HepG2 (cell line): ENCODE measurements at regions not wholly inside any gene's neighbourhood (a gene's known extent, or its start where the extent isn't known, plus 50 kb on each side); places are given as distances from the start of the nearest gene placed in this dataset.

Experiments used
- CBX2 ChIP-seq, 2 experiments: fragments of 200-600 bp in 1 of 2; sonication (generic); formaldehyde crosslinking in 1 of 2; IDR thresholded peaks; 2 replicates each; pipeline versions ENCODE4 v1.7.0 to v1.8.1; 2018 to 2022; ENCODE audit warnings: low read depth in 2 of 2, low read length in 1 of 2, mild to moderate bottlenecking in 1 of 2, missing genetic modification reagents in 1 of 2
- CTCF ChIP-seq: sonication (generic); formaldehyde crosslinking; IDR thresholded peaks from 2 replicates; pipeline ENCODE4 v1.5.0; 2020; ENCODE audit warnings: mild to moderate bottlenecking, missing genetic modification reagents, moderate library complexity
- GMEB1 ChIP-seq: sonication (generic); formaldehyde crosslinking; IDR thresholded peaks from 2 replicates; pipeline ENCODE4 v1.5.1; 2020; ENCODE audit warnings: missing genetic modification reagents, mild to moderate bottlenecking, borderline replicate concordance
- HMGXB3 ChIP-seq: sonication (generic); formaldehyde crosslinking; IDR thresholded peaks from 2 replicates; pipeline ENCODE4 v1.4.0; 2020; ENCODE audit warnings: missing genetic modification reagents, borderline replicate concordance
- LCORL ChIP-seq, 2 experiments: fragments of 450-650 bp in 1 of 2; sonication (generic) in 1 of 2; formaldehyde crosslinking in 1 of 2; IDR thresholded peaks; 2 replicates each; pipeline versions ENCODE4 v1.5.0 to v1.6.1; 2017 to 2020; ENCODE audit warnings: antibody characterized with exemption in 1 of 2, missing genetic modification reagents in 1 of 2
- MTF1 ChIP-seq: sonication (generic); formaldehyde crosslinking; IDR thresholded peaks from 2 replicates; pipeline ENCODE4 v1.5.0; 2020; ENCODE audit warnings: missing genetic modification reagents
- PAX8 ChIP-seq: sonication (generic); formaldehyde crosslinking; IDR thresholded peaks from 2 replicates; pipeline ENCODE4 v1.8.0; 2022; ENCODE audit warnings: mild to moderate bottlenecking, missing genetic modification reagents, borderline replicate concordance
- PHF21A ChIP-seq: sonication (generic); formaldehyde crosslinking; IDR thresholded peaks from 2 replicates; pipeline ENCODE4 v1.5.0; 2020; ENCODE audit warnings: mild to moderate bottlenecking, missing genetic modification reagents
- RAD21 ChIP-seq: fragments of 450-650 bp; formaldehyde crosslinking; IDR thresholded peaks from 2 replicates; pipeline ENCODE4 v1.5.0; 2020; ENCODE audit warnings: mild to moderate bottlenecking
- RFXANK ChIP-seq: IDR thresholded peaks from 2 replicates; pipeline ENCODE4 v1.6.1; 2016
- SALL2 ChIP-seq: sonication (generic); formaldehyde crosslinking; IDR thresholded peaks from 2 replicates; pipeline ENCODE4 v1.8.1; 2023; ENCODE audit warnings: mild to moderate bottlenecking, missing genetic modification reagents, inconsistent platforms
- SATB2 ChIP-seq: sonication (generic); formaldehyde crosslinking; IDR thresholded peaks from 2 replicates; pipeline ENCODE4 v1.5.0; 2020; ENCODE audit warnings: missing genetic modification reagents
- SIN3B ChIP-seq: fragments of 150-350 bp; IDR thresholded peaks from 2 replicates; pipeline ENCODE4 v1.6.1; 2014; ENCODE audit warnings: low read length
- TCF7L2 ChIP-seq: IDR thresholded peaks from 2 replicates; pipeline ENCODE4 v1.6.1; 2011; ENCODE audit warnings: mild to moderate bottlenecking, low read depth, low read length, moderate library complexity
- TMF1 ChIP-seq: sonication (generic); formaldehyde crosslinking; IDR thresholded peaks from 2 replicates; pipeline ENCODE4 v1.8.1; 2022; ENCODE audit warnings: low read depth, missing genetic modification reagents
- ZNF263 ChIP-seq: sonication (generic); formaldehyde crosslinking; IDR thresholded peaks from 2 replicates; pipeline ENCODE4 v1.4.0; 2020; ENCODE audit warnings: missing genetic modification reagents
- ZNF367 ChIP-seq: sonication (generic); formaldehyde crosslinking; IDR thresholded peaks from 2 replicates; pipeline ENCODE4 v1.4.0; 2020; ENCODE audit warnings: missing genetic modification reagents, borderline replicate concordance
- ZNF569 ChIP-seq: sonication (generic); formaldehyde crosslinking; IDR thresholded peaks from 2 replicates; pipeline ENCODE4 v1.5.0; 2020; ENCODE audit warnings: mild to moderate bottlenecking, missing genetic modification reagents, moderate library complexity, borderline replicate concordance
- ZNF674 ChIP-seq: sonication (generic); formaldehyde crosslinking; IDR thresholded peaks from 2 replicates; pipeline ENCODE4 v1.5.0; 2020; ENCODE audit warnings: low read depth, mild to moderate bottlenecking, missing genetic modification reagents
- ZNF724P ChIP-seq: sonication (generic); formaldehyde crosslinking; IDR thresholded peaks from 2 replicates; pipeline ENCODE4 v1.8.0; 2022; ENCODE audit warnings: missing genetic modification reagents, borderline replicate concordance
- ZNF782 ChIP-seq: sonication (generic); formaldehyde crosslinking; IDR thresholded peaks from 2 replicates; pipeline ENCODE4 v1.4.0; 2020; ENCODE audit warnings: missing genetic modification reagents, mild to moderate bottlenecking, borderline replicate concordance
- ZNF841 ChIP-seq: sonication (generic); formaldehyde crosslinking; IDR thresholded peaks from 2 replicates; pipeline ENCODE4 v1.8.1; 2023; ENCODE audit warnings: missing genetic modification reagents, borderline replicate concordance

GRCh38 chr2:206846981-206847834, 81.8 kb downstream of the FASTKD2 start (continued):
- no peak for TF ChIP-seq ZNF367 (CRISPR knock-in tag)
- TF ChIP-seq ZNF674 = no peak
- TF ChIP-seq MTF1 (CRISPR knock-in tag) = no peak
- peak; percentile 61; the same call in 1 of the 2 replicates for TF ChIP-seq SALL2
- TF ChIP-seq LCORL (IDR thresholded peaks at IDR 0.05) = no peak; the same call in 1 of the 2 replicates
- peak; percentile 87 for TF ChIP-seq LCORL (CRISPR knock-in tag; IDR thresholded peaks at IDR 0.05)
- peak; percentile 50; the same call in 1 of the 2 replicates for TF ChIP-seq PHF21A
- TF ChIP-seq ZNF569 (CRISPR knock-in tag) = no peak
- no peak for TF ChIP-seq TCF7L2
- no peak for TF ChIP-seq ZNF782 (CRISPR knock-in tag)
- no peak for TF ChIP-seq PAX8 (CRISPR knock-in tag)
- no peak for TF ChIP-seq CBX2 (IDR thresholded peaks at IDR 0.05; ENCODE audit: low read depth, low read length)
- peak; percentile 74; the same call in 1 of the 2 replicates for TF ChIP-seq CBX2 (CRISPR knock-in tag; IDR thresholded peaks at IDR 0.05; ENCODE audit: low read depth)
- no peak for TF ChIP-seq TMF1 (CRISPR knock-in tag)
- no peak for TF ChIP-seq ZNF841 (CRISPR knock-in tag)
- TF ChIP-seq CTCF (CRISPR knock-in tag) = no peak
- TF ChIP-seq ZNF724P (CRISPR knock-in tag) = no peak
- peak; percentile 49; the same call in 1 of the 2 replicates for TF ChIP-seq ZNF263 (CRISPR knock-in tag)
- no peak for TF ChIP-seq RFXANK
- TF ChIP-seq SIN3B = no peak
- no peak for TF ChIP-seq SATB2 (CRISPR knock-in tag)
- no peak; the same call in 1 of the 2 replicates for TF ChIP-seq HMGXB3 (CRISPR knock-in tag)
- TF ChIP-seq RAD21 = peak; percentile 19; the same call in 1 of the 2 replicates
- no peak for TF ChIP-seq GMEB1 (CRISPR knock-in tag)
